Hematopoietic multipotent progenitor cell treated with erythropoietin and hydrocortisone succinate and interleukin-3 and kit ligand, for 6 days (in vitro differentiated cells): ENCODE measurements at regions not wholly inside any gene's neighbourhood (a gene's known extent, or its start where the extent isn't known, plus 50 kb on each side); places are given as distances from the start of the nearest gene placed in this dataset.

Experiments
- DNase-seq: peaks from one replicate; pipeline ENCODE4 v3.0.0-alpha.2; 2015

GRCh38 chr6:4585682-4586468 lies 190.3 kb upstream of the CDYL start:
- no peak for DNase-seq

DNA sequence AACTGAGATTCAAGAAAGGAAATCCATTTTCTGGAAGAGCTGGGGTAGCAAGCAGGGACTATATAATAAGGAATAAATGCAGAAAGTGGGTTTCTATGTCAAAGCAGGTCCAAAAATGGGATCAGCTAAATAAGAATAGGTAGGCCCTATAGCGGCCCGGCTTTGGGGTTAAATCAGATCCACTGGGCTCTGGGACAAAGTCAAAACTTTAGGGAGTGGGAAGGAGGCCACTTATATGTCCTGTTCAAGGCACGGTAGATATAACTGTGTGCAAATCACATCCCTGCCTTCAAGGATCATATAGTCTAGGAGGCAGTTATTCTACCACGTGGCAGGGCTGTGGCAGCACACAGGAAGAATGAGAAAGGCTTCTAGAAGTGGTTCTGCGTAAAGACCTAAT lies 191.4 kb upstream of the CDYL start:
- no peak for DNase-seq

GRCh38 chr6:4582506-4583417 lies 193.4 kb upstream of the CDYL start:
- peak; percentile 43 for DNase-seq

- DNase-seq, result no peak
Measured at GRCh38 chr6:4581468-4582385, 194.5 kb upstream of the CDYL start.

DNA sequence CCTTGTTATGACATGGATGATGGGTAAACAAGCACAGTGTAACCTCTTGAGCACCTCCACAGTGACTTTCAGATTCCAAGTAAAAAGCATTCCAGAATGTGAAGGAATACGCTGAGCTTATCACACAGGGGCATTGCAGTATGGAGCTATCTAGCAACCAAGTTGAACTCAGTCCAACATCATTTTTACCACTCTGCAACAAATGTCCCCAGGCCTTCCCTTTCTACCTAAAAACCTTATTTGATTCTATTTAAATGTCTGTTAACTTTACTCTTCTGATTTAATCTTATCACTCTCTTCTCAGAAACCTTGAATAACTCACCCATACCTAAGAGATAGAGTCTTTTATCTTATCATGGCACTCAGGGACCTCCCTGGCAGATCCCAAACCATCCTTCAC lies 195.8 kb upstream of the CDYL start:
- no peak for DNase-seq

GRCh38 chr6:4577406-4577805 lies 198.8 kb upstream of the CDYL start:
- DNase-seq, result no peak

DNA sequence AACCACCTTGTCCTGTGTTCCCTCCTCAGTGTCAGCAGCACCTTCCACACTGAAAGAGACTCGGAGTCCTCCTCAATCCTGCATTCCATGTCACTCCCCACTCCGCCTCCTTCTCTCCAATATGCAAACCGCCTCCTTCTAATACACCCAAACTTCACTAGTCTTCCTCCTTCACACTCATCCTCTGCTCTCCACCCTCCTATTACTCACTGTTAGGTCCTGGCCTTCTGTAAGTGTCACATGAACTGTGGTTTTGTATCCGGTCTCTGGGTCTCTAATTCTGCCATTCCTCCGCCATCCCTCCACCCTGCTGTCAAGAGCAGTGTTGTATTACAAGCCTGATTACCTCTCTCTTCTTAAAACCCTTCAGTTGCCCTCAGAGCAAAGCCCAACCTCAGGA lies 200.5 kb upstream of the CDYL start:
- no peak for DNase-seq

- no peak for DNase-seq
Measured at GRCh38 chr6:4574007-4574406, 202.2 kb upstream of the CDYL start.

DNA sequence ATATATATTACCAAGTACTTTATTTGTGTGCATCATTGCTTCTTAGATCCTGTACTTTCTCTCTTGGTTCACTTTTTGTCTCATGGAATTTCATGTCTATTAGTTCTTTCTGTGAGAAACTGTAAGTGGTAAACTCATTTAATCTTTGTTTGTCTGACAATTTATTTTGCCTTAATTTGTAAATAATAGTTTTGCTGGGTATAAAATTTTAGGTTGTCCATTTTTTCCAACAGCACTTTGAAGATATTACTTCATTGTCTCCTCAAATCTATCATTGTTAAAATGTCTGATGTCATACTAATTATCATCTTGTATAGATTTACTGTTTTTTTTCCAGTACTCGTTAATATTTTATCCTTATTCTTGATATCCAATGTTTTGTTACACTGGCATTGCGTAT lies 205.2 kb upstream of the CDYL start:
- DNase-seq, result no peak

- DNase-seq, result no peak
Measured at GRCh38 chr6:4568138-4568537, 208.1 kb upstream of the CDYL start.

- DNase-seq, result no peak
Measured at GRCh38 chr6:4567141-4567540, 209.1 kb upstream of the CDYL start.

DNA sequence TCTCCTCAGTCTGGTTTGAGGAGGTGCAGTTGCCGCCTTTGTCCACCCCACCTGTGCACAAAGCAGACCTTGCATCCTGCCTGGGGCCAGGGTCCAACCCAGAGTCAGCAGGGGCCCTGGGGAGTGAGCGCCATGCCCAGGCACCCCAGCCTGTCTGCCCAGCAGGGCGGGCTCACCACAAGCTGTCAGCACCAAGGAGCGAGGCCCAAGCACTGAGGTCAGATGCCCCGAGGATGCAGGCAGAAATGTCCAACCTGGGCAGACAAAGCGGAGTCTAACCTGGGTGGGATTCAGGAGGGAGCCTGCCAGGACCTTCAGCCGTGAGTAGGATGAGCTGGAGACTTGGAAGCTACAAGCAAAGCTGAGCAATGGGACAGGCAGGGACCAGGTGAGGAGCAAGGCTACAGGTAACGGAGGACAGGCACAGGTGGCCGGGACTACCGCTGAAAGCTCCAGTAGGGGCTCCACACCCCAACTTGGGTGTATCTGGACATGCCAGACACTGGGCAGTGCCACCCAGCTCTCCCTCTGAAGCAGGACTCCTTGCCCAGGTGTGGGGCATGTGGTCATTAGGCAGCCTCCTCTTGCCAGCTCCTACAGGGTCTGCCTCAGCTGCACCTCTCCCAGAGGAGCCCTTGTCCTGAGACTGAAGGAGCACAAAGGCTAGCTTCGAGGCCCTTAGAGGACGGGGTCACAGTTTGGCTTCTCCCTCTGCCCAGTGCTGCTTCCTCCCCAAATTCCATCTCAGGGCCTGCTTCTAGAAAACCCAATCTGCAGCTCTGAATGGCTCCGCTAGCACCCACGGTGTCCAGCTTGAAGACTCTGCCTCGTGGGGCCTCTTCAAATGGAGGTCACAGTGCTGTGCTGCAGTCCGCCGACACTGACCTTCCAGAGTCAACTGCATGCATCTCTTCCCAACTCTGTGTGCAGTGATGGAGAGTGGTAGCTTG lies 210.6 kb upstream of the CDYL start:
- no peak for DNase-seq

GRCh38 chr6:4564801-4565271 lies 211.4 kb upstream of the CDYL start:
- no peak for DNase-seq

- DNase-seq, result no peak
Measured at GRCh38 chr6:4563877-4564276, 212.3 kb upstream of the CDYL start.

- no peak for DNase-seq
Measured at GRCh38 chr6:4563156-4563555, 213.0 kb upstream of the CDYL start.

DNA sequence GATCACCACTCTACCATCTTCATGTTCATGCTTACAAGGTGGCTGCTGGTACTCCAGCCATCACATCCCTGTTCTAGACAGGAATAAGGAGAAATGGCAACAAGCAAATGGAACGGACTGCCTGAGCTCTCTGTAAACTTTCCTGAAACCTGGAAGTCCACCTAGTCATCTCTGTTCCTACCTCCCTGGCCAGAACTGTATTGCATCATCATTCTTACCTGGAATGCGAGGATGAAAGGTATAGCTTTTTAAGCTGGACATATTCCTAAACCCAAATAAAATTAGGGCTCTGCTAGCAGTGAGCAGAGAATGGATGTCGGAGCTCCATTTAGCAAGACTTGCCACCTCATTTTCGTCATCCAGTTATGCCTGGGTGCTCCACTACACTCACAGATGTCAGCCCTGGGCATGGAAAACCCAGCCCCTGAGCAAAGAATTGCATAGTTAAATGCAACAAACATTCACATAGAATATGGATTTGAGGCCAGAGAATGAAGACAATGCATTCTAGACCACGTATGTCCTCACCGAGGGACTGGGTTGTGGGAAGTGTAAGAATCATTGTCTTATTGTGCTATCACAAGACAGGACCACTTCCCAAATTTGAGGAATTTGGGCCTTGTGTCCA lies 214.3 kb upstream of the CDYL start:
- DNase-seq, result no peak

- DNase-seq, result no peak
Measured at GRCh38 chr6:4561078-4561435, 215.1 kb upstream of the CDYL start.

DNA sequence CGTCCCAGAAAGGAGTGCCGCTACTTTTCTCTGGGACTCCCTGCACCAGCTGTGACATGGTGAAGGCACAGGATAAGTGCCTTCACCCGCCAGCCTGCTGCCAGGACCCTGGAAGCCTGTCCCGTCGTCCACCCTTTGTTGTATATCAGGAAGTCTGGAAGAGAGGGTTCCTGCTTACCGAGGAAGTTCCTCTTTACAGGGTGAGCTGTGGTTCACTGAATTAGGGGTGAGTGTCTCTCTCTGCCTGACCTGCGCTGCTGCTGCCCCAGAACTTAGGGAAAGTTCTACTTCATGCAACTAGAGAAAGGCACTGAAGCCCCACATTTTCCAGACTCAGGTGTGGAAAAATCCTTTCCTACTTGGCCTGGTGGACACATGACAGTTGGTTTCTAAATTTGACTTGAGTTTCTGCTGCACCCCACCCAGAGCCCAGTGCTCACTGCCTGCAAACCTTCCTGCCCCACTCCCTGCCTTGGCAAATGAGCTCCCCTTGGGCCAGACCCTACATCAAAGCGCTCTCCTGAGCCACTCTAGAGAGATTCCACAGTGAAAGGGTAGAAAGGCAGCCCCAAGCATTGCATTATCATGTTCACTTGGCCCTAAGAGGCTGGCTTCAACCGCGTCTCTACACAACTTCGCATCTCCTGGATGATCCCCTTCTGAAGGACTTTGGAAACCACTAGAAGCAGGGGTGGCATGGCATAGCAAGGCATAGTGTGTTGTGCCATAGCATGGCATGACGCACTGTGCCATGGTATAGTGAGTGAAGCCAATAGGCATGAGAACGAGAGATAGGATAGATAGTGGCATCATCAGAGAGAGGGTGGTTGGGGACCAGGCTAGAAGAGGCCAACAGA lies 215.8 kb upstream of the CDYL start:
- peak; percentile 9 for DNase-seq

DNA sequence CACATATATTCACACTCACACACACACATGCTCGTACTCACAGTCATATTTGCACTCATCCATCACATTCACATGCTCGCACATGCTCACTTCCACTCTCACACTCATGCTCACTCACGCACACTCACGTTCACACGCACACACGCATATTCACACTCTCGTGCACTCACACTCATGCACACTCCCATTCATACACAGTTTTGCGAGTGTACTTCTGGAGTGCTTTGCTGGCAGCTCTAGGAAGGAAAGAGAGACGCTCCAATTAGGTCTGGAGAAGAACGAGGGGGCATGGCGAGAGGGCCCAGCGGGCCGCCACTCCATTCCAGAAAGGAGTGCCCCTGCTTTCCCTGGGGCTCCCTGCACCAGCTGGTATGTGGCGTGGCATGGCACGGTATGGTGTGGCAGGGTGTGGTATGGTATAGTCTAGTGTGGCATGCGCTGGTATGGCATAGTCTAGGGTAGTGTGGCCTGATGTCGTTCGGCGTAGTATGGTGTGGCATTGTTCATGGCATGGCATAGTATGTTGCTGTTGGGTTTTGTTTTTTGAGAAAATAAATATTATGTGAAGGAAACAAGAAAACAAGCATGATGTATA lies 216.8 kb upstream of the CDYL start:
- DNase-seq, result no peak

DNA sequence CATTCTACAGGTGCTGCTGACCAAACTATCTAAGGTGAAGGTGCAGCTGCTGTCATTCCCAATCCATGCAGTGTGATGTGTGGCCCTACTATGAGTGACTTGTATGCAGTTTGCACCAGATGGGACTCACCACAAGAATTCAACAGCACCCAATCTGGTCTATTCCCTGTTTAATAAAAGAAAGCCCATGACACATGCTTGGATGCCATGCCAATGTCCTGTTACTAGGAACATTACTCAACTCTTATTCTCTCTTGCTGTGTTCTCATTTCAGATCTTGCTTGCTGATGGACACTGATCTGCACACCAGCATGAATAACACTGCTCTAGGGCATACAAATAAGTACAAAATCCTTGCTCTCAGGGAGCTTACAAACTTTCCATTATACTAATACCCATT lies 221.6 kb upstream of the CDYL start:
- DNase-seq, result no peak
